ENCODE measurements at regions not wholly inside any gene's neighbourhood (a gene's known extent, or its start where the extent isn't known, plus 50 kb on each side); places are given as distances from the start of the nearest gene placed in this dataset.

DNA sequence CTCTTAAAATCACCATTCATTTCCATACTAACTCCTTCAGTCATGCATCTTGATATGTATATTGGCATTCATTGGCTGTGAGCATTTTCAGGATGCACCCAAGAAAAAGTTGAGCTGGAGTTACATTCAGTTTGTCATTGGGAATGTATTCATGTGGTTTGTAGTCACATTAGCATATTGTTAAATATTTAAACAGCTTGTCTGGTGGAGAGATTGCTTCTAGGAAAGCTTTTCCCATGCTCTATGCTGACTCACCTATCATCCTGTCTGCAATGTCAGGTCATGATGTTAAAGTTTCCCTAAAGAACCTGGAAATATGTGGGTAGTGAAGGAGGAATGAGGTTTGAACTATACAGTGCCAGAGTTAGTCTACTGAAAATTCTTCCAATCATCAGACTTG, 583.6 kb downstream of the GALC start:
- TF ChIP-seq POLR2A (IDR thresholded peaks at IDR 0.05; ENCODE audit: extremely low read depth, insufficient read length) = no peak
- no peak for TF ChIP-seq CTCF (IDR thresholded peaks at IDR 0.05; ENCODE audit: low read depth, low read length)
- TF ChIP-seq, protein P1, sequence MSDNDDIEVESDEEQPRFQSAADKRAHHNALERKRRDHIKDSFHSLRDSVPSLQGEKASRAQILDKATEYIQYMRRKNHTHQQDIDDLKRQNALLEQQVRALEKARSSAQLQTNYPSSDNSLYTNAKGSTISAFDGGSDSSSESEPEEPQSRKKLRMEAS (IDR thresholded peaks at IDR 0.05; ENCODE audit: low read depth, low read length) = no peak
- no peak for TF ChIP-seq MYC (IDR thresholded peaks at IDR 0.05; ENCODE audit: low read depth, low read length)
- H3K4me3 ChIP-seq (ENCODE audit: low read depth, low read length) = no peak overlapping the region
- no peak for DNase-seq (ENCODE audit: low read depth)

DNA sequence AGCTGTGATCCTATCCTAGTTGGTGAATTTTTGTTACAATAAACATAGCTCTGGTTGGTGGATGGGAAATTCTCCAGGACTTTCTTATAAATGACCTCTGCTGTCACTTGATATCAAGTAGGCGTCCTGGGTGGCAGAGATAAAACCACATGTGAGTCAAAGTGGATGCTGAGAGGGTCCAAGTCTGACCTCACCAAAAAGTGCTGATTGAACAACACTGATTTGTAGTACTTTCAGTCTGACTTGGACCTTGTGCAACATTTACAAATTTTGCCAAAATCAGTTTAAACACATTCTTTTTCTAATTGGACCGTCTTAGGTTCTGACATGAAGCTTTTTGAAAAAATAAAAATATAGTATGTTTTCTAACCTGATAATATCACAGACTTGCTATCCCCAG, 585.6 kb downstream of the GALC start:
- DNase-seq (ENCODE audit: low read depth) = no peak
- no peak overlapping the region for H3K4me3 ChIP-seq (ENCODE audit: low read depth, low read length)
- no peak for TF ChIP-seq MYC (IDR thresholded peaks at IDR 0.05; ENCODE audit: low read depth, low read length)
- no peak for TF ChIP-seq POLR2A (IDR thresholded peaks at IDR 0.05; ENCODE audit: extremely low read depth, insufficient read length)
- TF ChIP-seq, protein P1 (IDR thresholded peaks at IDR 0.05; ENCODE audit: low read depth, low read length) = no peak
- TF ChIP-seq CTCF (IDR thresholded peaks at IDR 0.05; ENCODE audit: low read depth, low read length) = no peak

- no peak for DNase-seq (ENCODE audit: low read depth)
- H3K4me3 ChIP-seq (ENCODE audit: low read depth, low read length) = no peak overlapping the region
- TF ChIP-seq, protein P1 (IDR thresholded peaks at IDR 0.05; ENCODE audit: low read depth, low read length) = no peak
- TF ChIP-seq MYC (IDR thresholded peaks at IDR 0.05; ENCODE audit: low read depth, low read length) (no peak), POLR2A (IDR thresholded peaks at IDR 0.05; ENCODE audit: extremely low read depth, insufficient read length) (no peak), CTCF (IDR thresholded peaks at IDR 0.05; ENCODE audit: low read depth, low read length) (no peak)
Measured at GRCh38 chr14:87405563-87405962, 587.4 kb downstream of the GALC start.

DNA sequence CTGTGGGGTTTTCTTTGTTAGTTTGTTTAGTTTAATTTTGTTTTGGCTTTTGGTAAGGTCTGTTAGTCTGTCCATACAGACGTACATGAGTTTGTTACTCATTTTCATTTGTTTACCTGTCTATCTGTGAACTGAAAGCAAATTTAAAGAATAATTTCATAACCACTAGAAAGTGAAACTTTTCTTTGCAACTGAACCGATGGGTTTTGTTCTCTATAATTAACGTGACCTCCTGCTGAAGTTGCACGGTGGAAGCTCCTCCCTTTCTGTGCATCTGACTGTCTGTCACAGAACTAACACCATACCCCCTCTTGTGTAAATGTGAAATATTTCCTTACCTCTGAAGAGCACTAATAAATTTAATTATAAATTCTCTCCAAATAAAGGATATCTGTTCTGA, 595.5 kb downstream of the GALC start:
- no peak overlapping the region for H3K4me3 ChIP-seq (ENCODE audit: low read depth, low read length)
- no peak for DNase-seq (ENCODE audit: low read depth)
- no peak for TF ChIP-seq CTCF (IDR thresholded peaks at IDR 0.05; ENCODE audit: low read depth, low read length)
- TF ChIP-seq POLR2A (IDR thresholded peaks at IDR 0.05; ENCODE audit: extremely low read depth, insufficient read length) = no peak
- TF ChIP-seq MYC (IDR thresholded peaks at IDR 0.05; ENCODE audit: low read depth, low read length) = no peak
- TF ChIP-seq, protein P1 (IDR thresholded peaks at IDR 0.05; ENCODE audit: low read depth, low read length) = no peak

DNA sequence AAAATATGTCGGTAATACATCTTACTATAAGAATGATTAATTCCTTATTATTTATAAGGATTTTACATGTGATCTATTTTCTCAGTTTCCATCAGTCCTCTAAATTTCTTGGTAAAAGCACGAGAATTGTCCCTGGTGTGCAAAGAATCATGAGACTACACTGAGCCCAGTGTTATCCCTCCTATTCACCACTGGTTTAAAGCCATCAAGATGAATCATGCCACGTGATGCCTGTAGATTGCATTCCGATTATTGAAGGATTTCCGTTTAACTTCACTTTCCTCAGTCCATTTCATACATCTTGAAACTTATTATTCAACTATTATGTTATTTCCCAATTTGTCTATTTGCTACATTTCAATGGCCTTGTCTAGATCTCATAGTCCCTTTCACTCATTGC, 601.9 kb downstream of the GALC start:
- no peak overlapping the region for H3K4me3 ChIP-seq (ENCODE audit: low read depth, low read length)
- no peak for DNase-seq (ENCODE audit: low read depth)
- TF ChIP-seq POLR2A (IDR thresholded peaks at IDR 0.05; ENCODE audit: extremely low read depth, insufficient read length) (no peak), MYC (IDR thresholded peaks at IDR 0.05; ENCODE audit: low read depth, low read length) (no peak), CTCF (IDR thresholded peaks at IDR 0.05; ENCODE audit: low read depth, low read length) (no peak)
- TF ChIP-seq, protein P1 (IDR thresholded peaks at IDR 0.05; ENCODE audit: low read depth, low read length) = no peak

DNA sequence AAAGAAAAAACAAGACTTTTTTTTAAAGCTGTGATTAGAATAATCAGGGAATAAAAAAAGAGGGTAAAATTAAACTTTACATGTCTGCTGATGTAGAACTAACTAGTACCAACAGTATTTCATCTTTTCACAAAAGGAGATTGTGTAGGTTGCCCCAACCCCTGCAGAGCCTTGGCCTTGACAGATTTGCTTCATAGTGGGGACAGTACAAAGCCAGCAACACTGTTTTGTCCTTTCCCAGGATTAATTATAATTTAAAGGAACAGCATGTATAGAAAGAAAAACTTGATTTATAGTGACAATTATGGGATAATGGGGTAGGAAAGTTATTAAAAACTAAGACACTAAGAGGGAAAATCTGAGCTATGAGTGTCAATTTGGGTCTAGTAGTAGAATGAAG, 604.0 kb downstream of the GALC start:
- TF ChIP-seq MYC (IDR thresholded peaks at IDR 0.05; ENCODE audit: low read depth, low read length) = no peak
- TF ChIP-seq POLR2A (IDR thresholded peaks at IDR 0.05; ENCODE audit: extremely low read depth, insufficient read length) = no peak
- no peak for TF ChIP-seq CTCF (IDR thresholded peaks at IDR 0.05; ENCODE audit: low read depth, low read length)
- TF ChIP-seq, protein P1 (IDR thresholded peaks at IDR 0.05; ENCODE audit: low read depth, low read length) = no peak
- H3K4me3 ChIP-seq (ENCODE audit: low read depth, low read length) = no peak overlapping the region
- DNase-seq (ENCODE audit: low read depth) = no peak

Data from NB4 (cell line).